Colonic mucosa (tissue), 4 donors: ENCODE measurements at regions not wholly inside any gene's neighbourhood (a gene's known extent, or its start where the extent isn't known, plus 50 kb on each side); places are given as distances from the start of the nearest gene placed in this dataset.

Source experiments
- DNase-seq: peaks from one replicate; pipeline ENCODE4 v3.0.0-alpha.2; 2020
- H3K27ac ChIP-seq: fragments of 200-600 bp; one replicate; pipeline ENCODE4 v1.8.0; 2021
- H3K27me3 ChIP-seq: fragments of 200-600 bp; one replicate; pipeline ENCODE4 v1.8.0; 2021
- H3K36me3 ChIP-seq: fragments of 200-600 bp; one replicate; pipeline ENCODE4 v1.8.0; 2021
- H3K4me1 ChIP-seq: fragments of 200-600 bp; one replicate; pipeline ENCODE4 v1.8.0; 2021; ENCODE audit warnings: mild to moderate bottlenecking
- H3K4me3 ChIP-seq: fragments of 200-600 bp; one replicate; pipeline ENCODE4 v1.8.0; 2021
- H3K9ac ChIP-seq, 2 donors: one replicate each; pipeline ENCODE4 v1.7.0; 2013; ENCODE audit warnings: control low read depth in 2 of 2, low read depth in 2 of 2, low read length in 2 of 2
- H3K9me3 ChIP-seq: fragments of 200-600 bp; one replicate; pipeline ENCODE4 v1.8.0; 2021
- CTCF ChIP-seq: fragments of 200-600 bp; IDR thresholded peaks from one replicate; pipeline ENCODE4 v1.8.0; 2022; ENCODE audit warnings: antibody characterized with exemption, mild to moderate bottlenecking
- intact Hi-C: fragments of 100-400 bp; cut with DNase I; formaldehyde crosslinking; loops from one replicate; pipeline ENCODE4 v1.14.1; 2022
- donor health status: healthy.
- donor health status: DM: no; HTN: no; CAD: no.
- donor health status: DM: no; HTN: no; CAD: no.

- H3K4me1 ChIP-seq, result no peaks in the 10 kb centered on the region
- no peak overlapping the region for H3K27ac ChIP-seq
- no peaks in the 10 kb centered on the region for H3K27me3 ChIP-seq
- H3K9ac ChIP-seq, result no peak overlapping the region
- no peaks in the 10 kb centered on the region for H3K9me3 ChIP-seq
- no peaks in the 10 kb centered on the region for H3K36me3 ChIP-seq
- H3K4me3 ChIP-seq, result no peak overlapping the region
- intact Hi-C loops, result no loop called here
- no peak for TF ChIP-seq CTCF
- no peak for DNase-seq
Observed at GRCh38 chr6:168381726-168382458, 59.1 kb upstream of the SMOC2 start.

- TF ChIP-seq CTCF, result no peak
- intact Hi-C loops, result no loop called here
- no peaks in the 10 kb centered on the region for H3K36me3 ChIP-seq
- no peak overlapping the region for H3K27ac ChIP-seq
- DNase-seq, result no peak
- no peak overlapping the region for H3K9ac ChIP-seq
- no peaks in the 10 kb centered on the region for H3K4me1 ChIP-seq
- H3K27me3 ChIP-seq, result no peaks in the 10 kb centered on the region
- no peak overlapping the region for H3K4me3 ChIP-seq
- no peaks in the 10 kb centered on the region for H3K9me3 ChIP-seq
Observed at GRCh38 chr6:168383062-168383854, 57.7 kb upstream of the SMOC2 start.

GRCh38 chr6:168384045-168385036 lies 56.6 kb upstream of the SMOC2 start:
- no peak for DNase-seq

GRCh38 chr6:168385037-168385759 lies 55.8 kb upstream of the SMOC2 start:
- intact Hi-C loops, result no loop called here
- TF ChIP-seq CTCF, result no peak
- Histone ChIP-seq H3K27ac (no peak overlapping the region), H3K9ac (no peak overlapping the region), H3K4me1 (no peaks in the 10 kb centered on the region), H3K4me3 (no peak overlapping the region), H3K9me3 (no peaks in the 10 kb centered on the region), H3K27me3 (no peaks in the 10 kb centered on the region), H3K36me3 (no peaks in the 10 kb centered on the region)
- DNase-seq, result no peak

More at GRCh38 chr6:168384045-168385036, 56.6 kb upstream of the SMOC2 start:
- intact Hi-C loops, result no loop called here
- no peaks in the 10 kb centered on the region for H3K36me3 ChIP-seq
- no peak overlapping the region for H3K27ac ChIP-seq
- H3K4me1 ChIP-seq, result no peaks in the 10 kb centered on the region
- H3K4me3 ChIP-seq, result no peak overlapping the region
- no peak overlapping the region for H3K9ac ChIP-seq
- H3K9me3 ChIP-seq, result no peaks in the 10 kb centered on the region
- no peaks in the 10 kb centered on the region for H3K27me3 ChIP-seq
- no peak for TF ChIP-seq CTCF
